Islet of Langerhans (tissue), 1 donor: ENCODE measurements at regions not wholly inside any gene's neighbourhood (a gene's known extent, or its start where the extent isn't known, plus 50 kb on each side); places are given as distances from the start of the nearest gene placed in this dataset.

Source experiments
- FAIRE-seq: peaks from one replicate; lab custom pipeline; 2011; peaks lifted over from hg19 to GRCh38; lab: Jason Lieb, UNC

DNA sequence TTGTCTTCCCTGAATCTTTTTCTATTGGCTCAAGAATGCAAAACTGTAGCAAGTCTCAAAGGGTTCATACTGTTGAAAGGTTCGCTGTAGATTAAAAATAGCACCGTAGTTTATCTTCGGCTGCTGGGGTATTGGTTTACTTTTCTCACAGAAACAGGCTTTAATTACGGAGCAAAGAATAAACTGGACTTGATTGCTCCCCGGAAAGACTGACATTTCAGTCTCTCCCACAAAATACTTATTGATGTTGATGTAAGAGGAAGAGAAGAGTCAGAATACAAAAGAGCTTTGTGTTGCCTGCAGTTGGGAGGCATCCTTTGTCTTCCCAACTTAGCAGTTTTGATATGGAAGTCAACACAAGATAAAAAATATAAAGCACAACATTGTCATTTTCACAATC is 183.9 kb upstream of the DMAC1 start:
- FAIRE-seq: peak; percentile 74

DNA sequence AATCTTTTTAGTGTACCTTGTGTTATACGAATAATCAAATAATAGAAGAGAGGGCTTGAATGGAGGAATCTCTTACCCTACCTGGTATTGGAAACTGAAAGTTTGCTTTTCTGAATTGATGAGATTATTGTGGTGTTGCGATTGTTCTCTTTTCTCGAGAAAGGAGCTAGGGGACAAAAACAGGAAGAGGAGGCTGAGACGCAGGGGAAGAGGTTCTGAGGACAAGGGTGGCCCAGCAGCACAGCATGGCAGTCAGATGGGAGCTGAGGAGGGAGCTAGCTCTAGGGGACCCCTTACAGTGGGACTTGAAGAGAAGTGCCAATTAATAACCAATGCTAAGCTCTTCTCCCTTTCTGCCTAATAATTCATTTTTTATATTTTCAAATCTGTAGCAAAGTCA is 183.3 kb upstream of the DMAC1 start:
- FAIRE-seq: no peak

DNA sequence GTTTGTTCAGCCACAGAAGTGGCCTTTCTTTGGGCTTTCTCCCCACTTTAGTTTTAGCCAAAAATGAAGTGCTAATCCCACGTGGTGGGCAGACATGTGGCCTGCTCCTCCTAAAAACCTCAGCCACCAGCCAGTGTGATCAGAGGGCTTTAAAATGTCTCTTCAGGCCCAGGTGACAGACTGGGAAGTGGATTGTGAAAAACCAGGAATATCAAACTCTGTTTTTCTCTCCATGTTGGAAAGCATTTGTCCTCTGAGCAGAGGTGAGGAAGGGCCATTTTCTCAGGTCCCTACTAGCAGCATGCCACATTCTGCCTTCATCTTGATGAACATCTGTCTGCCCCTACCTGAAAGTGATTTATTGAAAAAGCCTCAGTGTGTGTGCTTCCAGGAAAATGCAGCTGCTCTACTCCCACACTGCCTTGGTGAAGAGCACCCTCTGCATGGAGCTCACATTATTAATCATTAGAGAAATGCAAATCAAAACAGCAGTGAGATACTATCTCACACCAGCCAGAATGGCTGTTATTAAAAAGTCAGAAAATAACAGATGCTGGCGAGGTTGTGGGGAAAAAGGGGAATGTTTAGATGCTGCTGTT is 181.2 kb upstream of the DMAC1 start:
- FAIRE-seq: no peak

DNA sequence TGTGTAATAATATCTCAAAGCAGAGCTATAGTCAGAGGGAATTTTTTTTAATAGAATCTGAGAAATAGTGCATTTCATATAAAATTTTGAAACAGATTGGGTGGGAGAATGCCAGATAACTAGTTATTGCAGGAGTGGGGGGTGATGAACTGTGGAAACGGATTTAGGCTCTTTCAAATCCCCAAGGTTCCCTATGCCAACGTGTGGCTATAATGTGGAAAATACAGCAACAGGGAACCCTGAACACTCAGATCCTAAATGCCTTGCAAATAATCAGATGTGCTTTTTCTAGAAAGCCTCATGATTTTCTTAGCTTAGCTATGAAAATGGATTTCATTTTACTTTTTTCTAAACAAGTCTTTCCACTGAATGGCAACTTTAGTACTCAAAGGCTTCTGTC is 180.5 kb upstream of the DMAC1 start:
- FAIRE-seq: no peak

DNA sequence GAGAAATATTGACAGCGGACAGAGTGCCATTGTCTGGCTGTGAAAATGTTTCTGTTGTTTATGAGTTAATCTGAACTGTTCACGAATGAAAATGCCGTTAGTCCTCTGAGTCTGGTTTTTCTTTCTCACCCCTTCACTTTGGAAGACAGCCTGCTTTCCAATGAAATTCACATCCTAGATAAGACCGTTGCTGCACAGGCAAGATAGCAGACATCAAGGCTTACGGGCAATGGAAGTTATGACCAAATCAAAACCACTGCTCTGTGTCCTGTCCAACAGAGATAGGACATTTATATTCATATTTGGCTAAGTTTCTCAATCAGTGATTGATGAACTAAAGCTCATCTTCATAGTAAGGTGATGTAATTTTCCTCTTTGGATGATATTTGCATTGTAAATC is 180.0 kb upstream of the DMAC1 start:
- no peak for FAIRE-seq

DNA sequence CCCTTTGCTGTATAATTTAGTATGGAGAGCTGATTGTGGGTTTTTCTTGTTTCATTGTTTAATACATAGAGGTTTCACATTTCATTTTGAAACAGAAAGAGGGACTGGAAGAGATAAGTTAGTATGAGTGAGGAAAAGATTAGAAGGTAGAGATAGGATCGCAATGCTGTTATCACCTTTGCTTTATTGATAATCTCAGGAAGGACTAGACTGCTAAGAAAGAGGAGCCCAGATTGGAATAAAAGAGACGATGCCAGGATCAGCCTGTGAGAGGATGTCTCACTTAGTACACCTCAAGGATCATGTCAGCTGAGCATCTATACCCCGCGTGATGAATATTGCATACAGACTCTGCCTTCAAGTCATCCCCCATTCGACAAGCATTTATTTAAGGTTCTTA is 178.0 kb upstream of the DMAC1 start:
- FAIRE-seq: no peak

DNA sequence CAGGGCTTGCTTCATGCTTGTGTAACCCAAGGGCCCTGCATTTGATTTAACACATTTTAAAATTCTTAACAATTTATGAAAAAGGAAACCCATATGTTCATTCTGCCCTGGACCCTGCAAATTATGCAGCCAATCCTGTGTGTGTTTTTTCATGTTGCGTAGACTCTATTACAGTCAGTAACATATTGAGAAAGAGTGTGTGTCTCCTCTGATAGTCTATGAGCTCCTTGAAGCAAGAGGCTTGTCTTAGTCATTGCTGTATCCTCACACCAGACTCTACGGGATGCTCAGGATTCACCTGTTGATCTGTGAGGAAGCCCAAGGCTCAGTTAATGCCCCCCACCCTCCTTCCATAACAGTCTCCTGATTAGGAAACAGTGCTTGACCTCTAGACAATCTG is 177.3 kb upstream of the DMAC1 start:
- no peak for FAIRE-seq

DNA sequence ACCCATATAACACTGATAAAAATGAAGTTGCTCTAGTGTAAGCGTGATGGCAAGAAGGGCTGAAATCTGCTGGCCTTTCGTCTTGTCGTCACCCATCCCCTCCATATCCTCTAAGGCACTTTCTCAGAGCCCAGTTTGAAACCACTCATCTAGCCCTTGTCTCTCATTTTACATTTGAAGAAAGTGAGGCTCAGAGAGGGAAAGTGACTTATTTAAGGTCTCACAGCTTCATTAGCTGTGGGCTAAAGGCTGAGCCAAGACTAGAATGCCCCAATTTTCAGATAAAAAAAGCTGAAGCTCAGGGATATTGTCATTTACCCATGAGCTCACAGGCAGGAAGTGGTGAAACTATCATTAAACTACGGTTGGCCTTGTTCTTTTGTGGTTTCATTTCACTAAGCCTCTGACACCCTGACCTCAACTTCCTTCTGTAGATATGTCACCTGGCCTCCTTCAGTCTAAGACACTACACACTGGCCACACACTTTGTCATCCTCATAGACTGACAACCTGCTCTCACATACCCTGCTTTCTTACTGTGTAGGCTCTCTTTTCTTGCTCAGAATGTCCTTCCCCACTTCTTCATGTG is 176.7 kb upstream of the DMAC1 start:
- no peak for FAIRE-seq

DNA sequence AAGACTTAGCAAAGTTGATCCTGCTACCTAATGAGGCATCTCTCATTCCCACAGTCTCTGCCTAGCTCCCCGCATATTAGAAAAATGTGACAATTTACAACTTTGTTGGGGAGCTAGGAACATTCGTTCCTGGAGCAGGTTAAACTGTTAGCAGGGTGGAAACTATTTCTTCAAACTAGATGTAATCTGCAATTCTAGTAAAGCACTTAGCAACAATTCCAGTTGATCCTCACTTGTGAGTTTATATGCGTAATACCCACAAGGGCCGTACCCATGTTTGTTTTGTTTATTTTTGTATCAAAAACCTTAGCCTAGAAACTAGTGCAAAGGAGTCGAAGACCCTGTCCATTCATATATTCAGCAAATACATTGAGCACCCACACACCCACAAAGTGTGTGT is 175.8 kb upstream of the DMAC1 start:
- FAIRE-seq: no peak

DNA sequence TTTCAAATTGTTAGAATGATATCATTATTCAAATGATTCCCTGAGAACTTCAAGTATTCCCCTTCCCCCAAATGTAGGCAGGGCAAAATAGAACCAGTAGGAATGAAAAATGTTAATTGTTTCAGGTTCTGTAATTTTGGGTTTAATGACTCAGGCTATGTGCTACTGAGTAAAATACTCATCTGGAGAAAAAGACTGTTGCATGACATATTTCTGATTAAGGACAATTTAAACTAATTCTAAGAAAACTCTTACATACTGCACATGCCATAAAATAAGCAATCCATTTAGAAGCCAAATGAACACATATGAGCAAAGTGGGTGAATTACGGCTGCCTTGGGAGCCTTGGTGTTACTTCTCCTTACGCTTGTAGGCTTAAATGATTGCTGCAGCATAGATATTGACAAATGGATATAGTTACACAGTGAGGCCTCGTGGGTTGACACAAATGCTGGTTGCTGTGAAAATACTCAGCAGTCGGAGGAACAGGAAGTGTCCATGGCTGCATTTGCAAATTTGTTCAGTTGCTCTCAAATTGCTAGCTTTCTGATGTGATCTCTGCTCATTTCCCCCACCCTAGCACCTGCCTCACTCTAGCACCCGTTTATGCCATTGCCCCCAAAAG is 174.9 kb upstream of the DMAC1 start:
- FAIRE-seq: peak; percentile 95

DNA sequence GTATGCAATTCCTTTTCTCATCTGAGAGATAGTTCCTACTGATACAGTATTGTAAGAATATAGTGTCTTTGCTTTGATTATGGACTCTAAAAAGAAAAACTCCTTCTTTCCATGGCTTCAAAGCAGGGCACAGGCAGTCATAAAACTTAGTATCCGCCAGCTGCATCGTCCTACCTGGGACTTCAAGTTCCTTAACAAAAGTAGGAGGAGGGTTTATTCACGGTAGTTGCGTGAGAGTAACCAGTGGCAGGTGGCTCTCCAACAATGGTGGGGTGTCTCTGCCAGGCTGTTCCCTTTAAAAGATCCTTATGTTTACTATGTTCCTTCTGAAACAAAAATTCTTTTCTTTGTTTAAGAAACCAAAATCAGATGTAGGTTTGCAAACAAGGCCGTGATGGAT is 173.5 kb upstream of the DMAC1 start:
- FAIRE-seq: no peak

DNA sequence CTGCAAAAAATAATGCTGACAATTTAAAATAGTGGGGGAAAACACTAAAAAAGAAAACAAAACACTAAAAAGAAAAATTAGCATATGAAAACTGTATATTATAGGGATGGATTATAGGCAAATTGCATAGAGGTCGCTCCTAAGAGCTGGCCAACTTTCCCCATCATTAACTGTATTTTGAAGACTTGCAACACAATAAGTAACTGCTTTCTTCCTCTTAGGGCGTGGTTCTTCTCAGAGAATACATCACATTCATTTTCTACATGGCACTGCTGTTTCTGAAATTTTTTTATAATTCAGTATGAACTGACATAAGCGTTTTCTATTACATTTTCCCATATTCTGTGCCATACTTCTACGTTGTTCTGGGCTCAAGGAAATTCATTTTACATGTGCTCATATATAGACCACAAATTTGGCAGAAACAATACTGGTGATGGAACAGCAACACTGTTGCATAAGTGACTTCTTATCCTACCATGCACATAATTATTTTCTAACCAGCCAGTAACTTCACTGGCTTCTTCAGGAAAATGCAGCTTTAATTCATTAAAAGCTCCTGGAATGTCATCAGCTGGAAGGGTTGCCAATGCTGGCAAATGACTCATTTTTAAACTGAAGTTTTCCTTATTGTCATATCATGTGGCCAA is 171.2 kb upstream of the DMAC1 start:
- peak; percentile 5 for FAIRE-seq

DNA sequence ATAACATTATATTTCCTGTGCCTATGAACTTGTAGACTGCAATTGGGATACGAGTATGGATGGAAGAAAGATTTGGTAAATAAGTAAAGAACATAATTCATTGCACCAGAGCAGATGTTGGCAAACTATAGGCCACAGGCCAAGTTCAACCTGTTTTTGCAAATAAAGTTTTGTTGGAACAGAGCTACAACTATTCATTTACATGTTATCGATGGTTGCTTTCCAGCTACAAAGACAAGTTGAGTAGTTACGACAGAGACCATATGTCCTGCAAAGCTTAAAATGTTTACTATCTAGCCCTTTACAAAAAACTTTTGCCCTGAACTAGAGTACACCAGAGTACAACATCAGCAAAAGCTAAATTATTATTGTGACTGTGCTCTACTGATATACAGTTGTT is 169.1 kb upstream of the DMAC1 start:
- FAIRE-seq: no peak

DNA sequence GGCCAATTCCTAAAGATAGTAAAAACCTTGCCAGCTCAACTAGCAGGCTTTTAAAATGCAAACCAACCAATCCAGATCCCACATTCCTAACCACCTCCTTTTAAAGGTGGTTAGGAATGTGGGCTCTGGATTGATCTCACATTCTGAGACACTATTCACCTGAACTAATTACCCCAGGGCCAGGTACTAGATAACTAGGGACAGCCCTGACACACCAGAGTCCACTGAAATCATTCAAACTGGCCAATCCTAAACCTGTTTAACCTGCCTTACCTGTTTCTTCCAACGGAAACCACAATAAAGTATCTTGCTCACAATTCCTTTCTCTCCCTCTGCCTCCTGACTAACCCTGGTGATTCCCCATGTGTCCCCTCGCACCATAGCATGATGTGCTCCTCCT is 168.3 kb upstream of the DMAC1 start:
- no peak for FAIRE-seq

DNA sequence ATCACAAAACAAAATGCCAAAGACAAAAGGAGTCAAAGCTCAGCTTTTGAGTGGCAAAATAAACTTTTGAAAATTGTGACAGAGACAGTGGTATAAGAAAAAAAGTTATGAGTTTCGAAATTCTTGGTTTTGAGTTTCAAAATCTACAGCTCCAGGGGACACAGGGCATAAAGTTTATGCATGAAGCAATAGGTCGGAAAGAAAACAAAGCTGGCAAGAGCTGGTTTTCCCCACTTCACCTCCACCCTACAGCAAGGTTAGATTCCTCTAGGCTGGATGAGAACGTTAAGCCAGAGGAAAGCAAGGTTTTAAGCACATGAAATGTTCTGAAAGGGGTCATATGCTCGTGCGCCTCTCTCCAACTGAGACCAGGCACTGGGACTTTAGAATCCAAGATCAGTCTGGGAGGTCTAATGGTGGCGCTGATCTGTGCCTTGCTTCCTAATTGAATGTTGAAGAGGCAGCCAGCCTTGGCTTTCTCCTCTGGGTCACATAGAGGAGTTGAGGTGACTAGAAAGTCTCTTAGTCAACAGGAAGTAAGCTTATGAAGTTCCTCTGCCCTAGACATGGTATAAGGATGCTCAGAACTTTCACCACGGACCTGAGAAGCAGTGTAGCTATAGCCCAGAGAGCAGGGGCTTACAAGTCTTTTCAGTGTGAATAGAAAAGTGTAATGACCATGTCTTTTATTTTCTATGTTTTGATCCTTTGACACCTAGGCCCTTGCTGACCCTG is 167.7 kb upstream of the DMAC1 start:
- no peak for FAIRE-seq

DNA sequence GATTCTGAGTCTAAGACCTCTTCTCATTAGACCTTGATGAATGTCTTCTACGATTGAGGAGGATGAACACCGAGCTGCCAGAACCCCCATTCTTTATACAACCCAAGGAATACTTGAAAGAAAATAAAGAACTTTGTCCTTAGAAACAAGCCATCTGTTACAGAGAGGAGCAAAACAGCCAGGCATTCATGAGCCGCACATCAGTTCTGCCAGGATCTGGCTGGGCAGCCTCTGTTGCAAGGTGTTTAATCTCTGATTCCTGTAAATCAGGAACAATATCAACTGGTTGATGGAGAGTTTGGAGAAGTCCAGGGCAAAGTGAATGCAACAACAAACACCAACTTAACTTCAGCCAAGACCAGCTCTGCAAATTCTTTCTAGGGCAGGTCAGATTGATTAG is 165.5 kb upstream of the DMAC1 start:
- FAIRE-seq: no peak

DNA sequence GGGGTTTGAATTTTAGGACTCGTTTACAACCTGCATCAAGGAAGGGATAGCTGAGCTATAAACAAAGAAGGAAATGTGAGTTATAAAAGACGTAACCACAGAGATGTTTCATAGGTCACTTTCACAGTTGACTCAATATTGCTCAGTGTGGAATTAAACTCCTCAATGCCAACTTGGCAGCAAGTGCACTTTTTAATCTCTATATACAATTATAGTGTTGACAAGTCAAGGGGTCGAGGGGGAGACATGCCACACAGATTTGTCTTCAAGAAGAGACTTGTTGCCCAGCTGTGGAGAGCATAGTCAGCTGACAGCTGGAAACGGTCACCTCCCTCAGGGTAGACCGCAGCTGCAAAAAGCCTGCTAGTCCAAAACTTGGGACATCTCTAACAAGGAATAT is 163.4 kb upstream of the DMAC1 start:
- FAIRE-seq: no peak

DNA sequence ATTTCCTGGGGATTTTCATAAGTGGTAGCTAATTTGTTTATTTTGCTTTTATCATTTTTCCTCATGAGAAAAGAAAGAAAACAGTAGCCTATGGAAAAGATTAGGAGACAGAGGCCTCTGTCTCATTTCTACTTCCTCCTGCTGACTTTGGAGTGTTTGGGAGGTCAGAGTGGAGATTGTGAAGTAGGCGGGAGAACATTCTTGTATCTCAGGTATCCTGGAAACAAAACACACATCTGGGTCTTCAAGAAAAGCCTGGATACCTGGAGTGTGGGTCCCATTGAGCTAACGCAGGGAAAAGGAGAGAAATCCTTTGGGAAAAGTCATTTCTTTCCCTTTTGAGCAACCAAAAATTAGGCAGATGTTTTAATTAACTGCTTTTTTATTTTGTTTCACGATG is 161.5 kb upstream of the DMAC1 start:
- no peak for FAIRE-seq

DNA sequence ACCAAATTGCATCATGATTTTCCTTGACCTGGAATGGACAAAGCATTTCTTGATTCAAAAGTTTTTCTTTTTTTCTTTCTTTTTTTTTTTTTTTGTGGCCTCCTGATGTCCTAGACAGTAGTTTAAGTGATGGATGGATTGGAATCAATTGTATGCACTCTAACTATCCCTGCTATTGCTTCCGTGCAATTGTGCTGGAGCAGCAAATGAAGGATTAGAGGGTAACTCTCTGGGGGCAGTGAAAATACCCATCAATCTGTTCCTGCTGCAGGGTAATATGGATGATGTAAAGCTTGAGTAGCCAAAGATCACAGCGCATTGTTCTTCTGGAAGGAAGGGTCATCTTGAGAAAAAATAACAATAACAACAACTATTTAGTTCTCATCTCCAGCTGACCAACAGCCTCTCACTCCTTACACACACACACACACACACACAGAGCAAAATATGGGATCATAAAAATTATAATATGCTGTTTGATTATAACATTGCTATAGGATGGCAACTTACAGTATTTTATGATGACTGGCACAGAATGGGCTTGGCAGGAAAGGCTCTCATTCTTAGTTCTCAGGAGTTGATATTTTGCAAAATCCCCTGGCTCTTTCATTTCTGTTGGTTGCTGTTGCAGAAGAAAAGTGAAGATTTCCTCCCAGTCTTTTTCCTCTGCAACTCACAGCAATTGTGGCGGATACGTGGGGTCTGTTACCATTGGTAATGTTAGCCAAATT is 160.9 kb upstream of the DMAC1 start:
- FAIRE-seq: no peak

DNA sequence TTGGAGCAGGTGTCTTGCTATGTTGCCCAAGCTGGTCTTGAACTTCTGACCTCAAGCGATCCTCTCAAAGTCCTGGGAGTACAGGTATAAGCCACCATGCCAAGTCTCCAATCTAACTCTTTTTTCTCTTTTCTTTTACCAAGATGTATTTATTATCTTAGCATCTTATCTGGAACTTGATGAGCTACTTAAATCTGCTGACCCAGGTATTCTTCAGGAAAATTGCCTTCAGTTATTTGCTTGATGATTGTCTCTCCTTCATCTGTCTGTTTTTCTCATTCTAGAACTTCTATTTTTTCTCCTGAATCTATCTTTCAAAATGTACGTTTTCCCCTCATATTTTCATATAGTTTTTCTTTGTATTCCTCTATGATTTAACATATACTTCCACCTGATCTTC is 158.2 kb upstream of the DMAC1 start:
- no peak for FAIRE-seq

DNA sequence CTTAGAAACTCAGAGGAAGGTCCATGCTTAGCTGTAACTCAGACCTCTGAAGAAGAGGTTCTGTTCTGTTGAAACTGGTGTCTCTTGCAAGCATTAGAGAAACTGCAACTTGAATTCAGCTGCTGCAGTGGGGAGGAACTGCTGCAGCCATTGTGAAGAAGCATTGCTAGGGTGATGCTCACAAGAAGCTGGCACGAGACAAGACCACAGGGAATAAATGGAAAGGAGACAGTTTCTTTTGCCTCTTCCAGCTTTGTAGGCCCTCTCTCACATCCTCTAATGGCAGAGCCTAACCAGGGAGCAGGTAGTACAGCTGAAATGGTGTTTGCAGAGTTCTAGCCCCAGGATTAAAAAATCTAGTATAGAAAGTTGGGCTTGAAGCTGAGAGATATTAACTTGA is 148.0 kb upstream of the DMAC1 start:
- no peak for FAIRE-seq

DNA sequence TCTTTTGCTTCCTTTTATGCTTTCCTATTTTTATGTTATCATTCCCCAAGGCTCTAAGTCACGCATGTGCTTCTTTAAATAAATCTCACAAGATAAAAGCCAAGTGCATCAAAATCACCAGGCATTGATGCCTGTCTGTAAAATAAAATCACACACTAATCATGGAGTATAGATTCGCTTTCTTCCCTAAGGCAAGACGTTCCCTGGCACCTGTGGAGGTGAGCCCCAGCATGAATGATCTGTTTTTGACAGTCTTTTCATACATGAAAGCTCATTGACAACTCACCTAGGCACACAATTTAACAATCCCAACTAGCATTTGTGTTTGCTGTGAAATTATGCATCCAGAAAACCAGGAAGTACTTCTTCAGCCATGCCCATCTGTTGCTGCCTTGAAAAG is 146.9 kb upstream of the DMAC1 start:
- no peak for FAIRE-seq
